ENCODE measurements at regions not wholly inside any gene's neighbourhood (a gene's known extent, or its start where the extent isn't known, plus 50 kb on each side); places are given as distances from the start of the nearest gene placed in this dataset.
A peak's percentile ranks its signal among the peaks of the same experiment; 100 is the strongest.
"Not testable (repeated sequence)": the region's sequence is repeated elsewhere in the genome, so short reads cannot be mapped to it uniquely, and the experiment has no call there.

- Mint-ChIP-seq H3K27me3 (peaks cover 32% of the 10 kb centered on the region), H3K4me1 (no peaks in the 10 kb centered on the region), H3K4me3 (no peak overlapping the region), H3K36me3 (no peaks in the 10 kb centered on the region), H3K9me3 (no peaks in the 10 kb centered on the region), H3K27ac (no peak overlapping the region)
- DNase-seq (no peak), ATAC-seq (ENCODE audit: low read depth) (no peak)
- POLR2A ChIA-PET: no interaction called here
These were observed 158.2 kb upstream of the ABI3BP start for GRCh38 chr3:101151286-101151913.

DNA sequence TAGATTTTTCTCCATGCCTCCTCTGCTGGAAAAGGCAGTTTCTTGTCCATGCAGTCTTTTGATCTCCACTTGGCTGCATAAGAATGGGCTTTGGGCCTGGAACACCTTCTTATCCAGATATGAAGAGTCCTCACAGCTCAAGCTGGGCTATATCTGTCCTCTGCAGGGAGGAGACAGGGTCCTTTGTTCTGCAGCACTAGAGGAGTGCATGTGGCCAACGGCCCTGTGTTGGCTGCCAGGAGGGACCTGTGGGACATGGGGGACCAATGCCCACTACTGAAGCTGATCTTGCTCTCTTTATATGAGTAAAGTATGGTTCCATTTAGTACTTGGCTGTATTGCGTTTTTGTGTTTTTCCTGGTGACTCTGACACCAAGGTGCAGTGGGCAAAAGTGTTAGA is 157.3 kb upstream of the ABI3BP start:
- POLR2A ChIA-PET: no interaction called here
- H3K4me3 Mint-ChIP-seq: no peak overlapping the region
- no peaks in the 10 kb centered on the region for H3K9me3 Mint-ChIP-seq
- H3K27me3 Mint-ChIP-seq: peaks cover 32% of the 10 kb centered on the region
- ATAC-seq (ENCODE audit: low read depth): no peak
- no peaks in the 10 kb centered on the region for H3K4me1 Mint-ChIP-seq
- H3K27ac Mint-ChIP-seq: no peak overlapping the region
- no peak for DNase-seq
- no peaks in the 10 kb centered on the region for H3K36me3 Mint-ChIP-seq

DNA sequence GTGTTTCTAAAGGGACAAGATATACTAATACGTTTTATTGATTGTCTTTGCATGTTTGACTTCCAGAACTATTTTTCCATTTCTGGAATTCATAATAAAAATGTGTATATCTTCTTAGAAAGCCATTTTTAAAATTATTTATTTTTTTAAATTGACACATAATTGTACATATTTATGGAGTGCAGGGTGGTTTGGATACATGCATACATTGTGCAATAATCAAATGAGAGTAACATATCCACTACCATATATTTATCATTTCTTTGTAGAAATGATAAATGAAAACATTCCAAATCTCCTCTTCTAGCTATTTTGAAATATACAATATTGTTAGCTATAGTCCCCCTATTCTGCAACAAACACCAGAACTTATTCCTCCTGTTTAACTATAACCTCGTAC is 156.5 kb upstream of the ABI3BP start:
- ATAC-seq (ENCODE audit: low read depth) (no peak), DNase-seq (no peak)
- Mint-ChIP-seq H3K36me3 (no peaks in the 10 kb centered on the region), H3K27ac (no peak overlapping the region), H3K4me3 (no peak overlapping the region), H3K4me1 (no peaks in the 10 kb centered on the region), H3K27me3 (peaks cover 29% of the 10 kb centered on the region), H3K9me3 (no peaks in the 10 kb centered on the region)
- POLR2A ChIA-PET: no interaction called here

DNA sequence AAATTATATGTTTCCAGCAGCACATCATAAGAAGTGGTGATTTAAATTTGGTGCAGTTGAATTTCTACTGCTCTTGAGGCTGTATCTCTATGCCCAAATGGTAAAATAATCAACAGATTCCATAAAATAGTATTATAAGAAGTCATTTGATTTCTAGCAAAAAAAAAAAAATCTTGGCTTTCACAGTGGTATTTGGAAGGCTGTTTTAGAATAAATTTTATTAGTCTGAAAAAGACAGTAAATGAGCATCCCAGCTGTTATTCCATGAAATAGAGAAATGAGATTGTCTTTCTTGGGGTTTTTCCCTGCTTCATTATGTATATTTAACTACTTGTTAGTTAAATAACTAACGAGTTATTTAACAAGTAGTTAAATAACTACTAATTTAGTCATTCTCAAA is 156.0 kb upstream of the ABI3BP start:
- no peak for ATAC-seq (ENCODE audit: low read depth)
- Mint-ChIP-seq H3K9me3 (no peaks in the 10 kb centered on the region), H3K4me1 (no peaks in the 10 kb centered on the region), H3K4me3 (no peak overlapping the region), H3K36me3 (no peaks in the 10 kb centered on the region), H3K27me3 (peaks cover 24% of the 10 kb centered on the region), H3K27ac (no peak overlapping the region)
- DNase-seq: no peak
- POLR2A ChIA-PET: no interaction called here

GRCh38 chr3:101148001-101148400 is 154.8 kb upstream of the ABI3BP start:
- ATAC-seq (ENCODE audit: low read depth): no peak
- H3K4me3 Mint-ChIP-seq: no peak overlapping the region
- H3K9me3 Mint-ChIP-seq: no peaks in the 10 kb centered on the region
- H3K27ac Mint-ChIP-seq: no peak overlapping the region
- no peaks in the 10 kb centered on the region for H3K4me1 Mint-ChIP-seq
- peaks cover 17% of the 10 kb centered on the region for H3K27me3 Mint-ChIP-seq
- no peaks in the 10 kb centered on the region for H3K36me3 Mint-ChIP-seq
- DNase-seq: no peak
- POLR2A ChIA-PET: no interaction called here

- H3K36me3 Mint-ChIP-seq: no peaks in the 10 kb centered on the region
- H3K4me1 Mint-ChIP-seq: peaks cover 1% of the 10 kb centered on the region
- no peak overlapping the region for H3K27ac Mint-ChIP-seq
- ATAC-seq (ENCODE audit: low read depth): no peak
- no peaks in the 10 kb centered on the region for H3K9me3 Mint-ChIP-seq
- H3K4me3 Mint-ChIP-seq: no peak overlapping the region
- peaks cover 19% of the 10 kb centered on the region for H3K27me3 Mint-ChIP-seq
- DNase-seq: no peak
- POLR2A ChIA-PET: no interaction called here
These were observed 153.7 kb upstream of the ABI3BP start for GRCh38 chr3:101146946-101147345.

DNA sequence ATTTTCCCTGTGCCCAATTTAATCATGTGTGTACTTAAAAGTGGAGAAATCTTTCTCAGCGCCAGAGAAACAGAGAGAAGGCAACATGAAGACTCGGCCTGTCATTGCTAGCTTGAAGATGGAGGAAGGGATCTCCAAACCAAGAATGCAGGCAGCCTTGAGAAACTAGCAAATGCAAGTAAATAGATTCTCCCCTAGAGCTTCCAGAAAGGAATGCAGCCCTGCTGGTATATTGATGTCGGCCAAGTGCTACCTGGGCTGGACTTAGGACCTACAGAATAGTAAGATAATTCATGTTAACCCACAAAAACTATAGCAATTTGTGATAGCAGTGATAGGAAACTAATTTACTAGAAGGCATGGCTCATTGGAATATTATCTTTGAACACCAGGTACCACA is 150.9 kb upstream of the ABI3BP start:
- Mint-ChIP-seq H3K27me3 (peaks cover 10% of the 10 kb centered on the region), H3K9me3 (no peaks in the 10 kb centered on the region), H3K36me3 (no peaks in the 10 kb centered on the region), H3K4me3 (no peak overlapping the region), H3K4me1 (peaks cover 1% of the 10 kb centered on the region), H3K27ac (no peak overlapping the region)
- POLR2A ChIA-PET: no interaction called here
- DNase-seq: no peak
- no peak for ATAC-seq (ENCODE audit: low read depth)

DNA sequence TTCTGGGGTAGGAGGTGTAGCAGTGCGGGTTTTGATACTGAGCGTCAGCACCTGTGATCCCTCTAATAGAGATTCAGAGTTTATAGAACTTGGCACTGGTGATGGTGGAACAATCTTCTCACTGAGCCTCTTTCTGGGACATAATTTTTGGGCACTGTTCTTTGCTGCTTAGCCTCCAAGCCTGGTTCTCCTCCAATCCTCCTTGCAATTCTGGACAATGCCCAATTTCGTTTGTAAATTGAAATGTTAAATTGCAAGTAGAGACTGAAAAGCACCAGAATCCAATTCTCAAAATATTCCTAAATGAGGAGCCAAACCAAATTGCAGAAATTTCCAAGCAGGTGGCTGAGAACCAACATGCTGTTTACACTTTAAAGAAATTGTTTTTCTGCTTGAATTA is 149.8 kb upstream of the ABI3BP start:
- H3K9me3 Mint-ChIP-seq: no peaks in the 10 kb centered on the region
- no peak overlapping the region for H3K27ac Mint-ChIP-seq
- DNase-seq (no peak), ATAC-seq (ENCODE audit: low read depth) (no peak)
- H3K36me3 Mint-ChIP-seq: no peaks in the 10 kb centered on the region
- peaks cover 1% of the 10 kb centered on the region for H3K4me1 Mint-ChIP-seq
- POLR2A ChIA-PET: no interaction called here
- peaks cover 8% of the 10 kb centered on the region for H3K27me3 Mint-ChIP-seq
- no peak overlapping the region for H3K4me3 Mint-ChIP-seq

- Mint-ChIP-seq H3K27ac (no peak overlapping the region), H3K4me3 (no peak overlapping the region), H3K36me3 (no peaks in the 10 kb centered on the region), H3K9me3 (no peaks in the 10 kb centered on the region), H3K27me3 (peaks cover 9% of the 10 kb centered on the region), H3K4me1 (peaks cover 1% of the 10 kb centered on the region)
- ATAC-seq (ENCODE audit: low read depth): no peak
- POLR2A ChIA-PET: no interaction called here
- DNase-seq: no peak
These were observed 148.9 kb upstream of the ABI3BP start for GRCh38 chr3:101142160-101142559.

GRCh38 chr3:101141135-101141534 is 147.9 kb upstream of the ABI3BP start:
- no peak for DNase-seq
- no peak for ATAC-seq (ENCODE audit: low read depth)
- no peak overlapping the region for H3K27ac Mint-ChIP-seq
- peaks cover 5% of the 10 kb centered on the region for H3K27me3 Mint-ChIP-seq
- POLR2A ChIA-PET: no interaction called here
- peaks cover 1% of the 10 kb centered on the region for H3K4me1 Mint-ChIP-seq
- no peak overlapping the region for H3K4me3 Mint-ChIP-seq
- no peaks in the 10 kb centered on the region for H3K36me3 Mint-ChIP-seq
- no peaks in the 10 kb centered on the region for H3K9me3 Mint-ChIP-seq

DNA sequence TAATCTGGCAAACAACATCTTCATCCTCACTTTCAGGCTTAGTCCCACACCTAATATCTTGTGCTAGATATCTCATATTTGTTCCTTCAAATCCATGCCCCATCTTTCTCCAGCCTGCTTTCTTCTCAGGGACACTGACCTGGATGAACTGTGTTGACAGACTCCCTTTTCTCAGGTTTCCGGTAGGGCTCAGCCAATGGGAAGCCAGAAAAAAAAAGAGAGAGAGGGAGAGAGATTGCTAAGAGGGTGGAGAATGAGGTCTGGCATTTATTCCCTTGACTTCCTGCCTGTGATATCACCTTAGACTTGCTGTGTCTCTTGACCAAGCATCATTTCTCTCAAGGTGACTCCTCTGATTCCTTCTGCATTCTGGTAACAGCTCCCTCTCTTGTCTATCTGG is 145.6 kb upstream of the ABI3BP start:
- peaks cover 12% of the 10 kb centered on the region for H3K4me1 Mint-ChIP-seq
- H3K4me3 Mint-ChIP-seq: no peak overlapping the region
- H3K27me3 Mint-ChIP-seq: peaks cover 5% of the 10 kb centered on the region
- ATAC-seq (ENCODE audit: low read depth): no peak
- H3K9me3 Mint-ChIP-seq: no peaks in the 10 kb centered on the region
- H3K27ac Mint-ChIP-seq: no peak overlapping the region
- POLR2A ChIA-PET: no interaction called here
- DNase-seq: no peak
- peaks cover under 1% of the 10 kb centered on the region for H3K36me3 Mint-ChIP-seq

DNA sequence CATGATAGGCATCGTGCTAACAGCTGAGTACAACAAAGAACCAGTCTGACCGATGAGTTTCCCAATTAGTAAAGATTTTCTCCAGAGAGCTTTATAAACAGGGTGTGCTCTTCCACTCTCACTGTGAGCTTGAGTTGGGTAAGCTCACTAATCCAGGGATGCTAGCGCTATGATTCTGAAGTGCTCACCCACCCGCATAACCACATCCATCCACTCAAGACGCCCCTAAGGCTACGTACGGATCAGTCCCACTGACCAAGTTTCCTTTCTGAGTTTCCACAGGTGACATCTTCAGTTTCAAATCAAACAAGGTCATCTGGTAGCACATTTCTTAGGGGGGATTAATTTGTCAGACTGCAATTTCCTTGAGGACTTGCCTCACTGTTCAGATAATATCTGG is 141.1 kb upstream of the ABI3BP start:
- H3K4me1 Mint-ChIP-seq: peaks cover 18% of the 10 kb centered on the region
- no peak for ATAC-seq (ENCODE audit: low read depth)

DNA sequence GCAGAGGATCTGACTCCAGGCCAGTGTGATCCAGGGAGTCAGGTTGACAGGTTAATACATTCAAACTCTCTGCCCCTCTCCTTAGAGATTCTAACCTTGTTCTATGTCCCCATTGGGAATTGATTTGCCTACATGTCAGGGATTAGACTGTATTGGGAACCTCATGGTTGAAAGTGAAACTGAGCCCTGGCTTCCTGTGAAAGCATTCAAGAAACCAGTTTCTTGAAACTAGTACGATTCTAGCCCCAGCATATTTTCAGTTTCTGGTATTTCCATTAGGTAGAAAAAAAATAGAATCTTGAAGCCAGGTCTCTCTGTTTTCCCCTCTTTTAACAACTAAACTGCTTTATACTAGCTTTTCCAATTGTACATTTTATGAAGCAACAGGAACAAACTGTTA is 140.4 kb upstream of the ABI3BP start:
- H3K27ac Mint-ChIP-seq: peak overlapping the region; percentile 81
- ATAC-seq (ENCODE audit: low read depth): peak; percentile 65
- H3K27me3 Mint-ChIP-seq: peaks cover 2% of the 10 kb centered on the region
- H3K4me3 Mint-ChIP-seq: peak overlapping the region; percentile 67
- peaks cover 10% of the 10 kb centered on the region for H3K36me3 Mint-ChIP-seq
- POLR2A ChIA-PET: no interaction called here
- DNase-seq: no peak
- peaks cover 8% of the 10 kb centered on the region for H3K9me3 Mint-ChIP-seq
- peaks cover 18% of the 10 kb centered on the region for H3K4me1 Mint-ChIP-seq

More for the DNA sequence above, 141.1 kb upstream of the ABI3BP start:
- Mint-ChIP-seq H3K36me3 (peaks cover 10% of the 10 kb centered on the region), H3K27ac (peak overlapping the region; percentile 69), H3K27me3 (peaks cover 2% of the 10 kb centered on the region), H3K4me3 (no peak overlapping the region), H3K9me3 (peaks cover 8% of the 10 kb centered on the region)
- no peak for DNase-seq
- POLR2A ChIA-PET: no interaction called here

DNA sequence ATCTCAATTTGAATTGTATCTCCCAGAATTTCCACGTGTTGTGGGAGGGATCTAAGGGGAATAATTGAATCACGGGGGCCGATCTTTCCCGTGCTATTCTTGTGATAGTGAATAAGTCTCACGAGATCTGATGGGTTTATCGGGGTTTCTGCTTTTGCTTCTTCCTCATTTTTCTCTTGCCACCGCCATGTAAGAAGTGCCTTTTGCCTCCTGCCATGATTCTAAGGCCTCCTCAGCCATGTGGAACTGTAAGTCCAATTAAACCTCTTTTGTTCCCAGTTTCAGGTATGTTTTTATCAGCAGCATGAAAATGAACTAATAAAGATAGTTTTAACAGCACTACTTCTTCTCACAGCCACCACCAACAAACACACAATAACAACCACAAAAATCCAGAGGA is 140.0 kb upstream of the ABI3BP start:
- H3K27me3 Mint-ChIP-seq; POLR2A ChIA-PET; DNase-seq; H3K9me3 Mint-ChIP-seq; ATAC-seq (ENCODE audit: low read depth); H3K36me3 Mint-ChIP-seq: not testable (repeated sequence)
- Mint-ChIP-seq H3K4me1 (peaks cover 18% of the 10 kb centered on the region), H3K4me3 (peak overlapping the region; percentile 67), H3K27ac (peak overlapping the region; percentile 81)

- ATAC-seq (ENCODE audit: low read depth): no peak
- Mint-ChIP-seq H3K27ac (no peak overlapping the region), H3K4me3 (no peak overlapping the region), H3K4me1 (peaks cover 18% of the 10 kb centered on the region), H3K9me3 (peaks cover 8% of the 10 kb centered on the region), H3K27me3 (peaks cover 3% of the 10 kb centered on the region), H3K36me3 (peaks cover 10% of the 10 kb centered on the region)
- POLR2A ChIA-PET: no interaction called here
- DNase-seq: no peak
These were observed 138.5 kb upstream of the ABI3BP start for GRCh38 chr3:101131767-101132166.
